Muscle layer of colon (tissue), 2 donors: ENCODE measurements at regions not wholly inside any gene's neighbourhood (a gene's known extent, or its start where the extent isn't known, plus 50 kb on each side); places are given as distances from the start of the nearest gene placed in this dataset.
"Not testable (repeated sequence)": the region's sequence is repeated elsewhere in the genome, so short reads cannot be mapped to it uniquely, and the experiment has no call there.

Experiments
- H3K27ac ChIP-seq: one replicate; pipeline ENCODE4 v1.7.0; 2013; ENCODE audit warnings: low read depth, mild to moderate bottlenecking, low read length, moderate library complexity
- H3K27me3 ChIP-seq, 2 donors: one replicate each; pipeline ENCODE4 v1.7.0; 2013; ENCODE audit warnings: low read length in 2 of 2, mild to moderate bottlenecking in 2 of 2; ENCODE audit not compliant: insufficient read depth in 2 of 2, control insufficient read depth in 1 of 2
- H3K36me3 ChIP-seq: one replicate; pipeline ENCODE4 v1.7.0; 2013; ENCODE audit warnings: mild to moderate bottlenecking, low read length; ENCODE audit not compliant: insufficient read depth
- H3K4me1 ChIP-seq: one replicate; pipeline ENCODE4 v1.7.0; 2013; ENCODE audit warnings: mild to moderate bottlenecking, low read length; ENCODE audit not compliant: insufficient read depth
- H3K4me3 ChIP-seq, 2 donors: one replicate each; pipeline ENCODE4 v1.7.0; 2013; ENCODE audit warnings: low read length in 2 of 2, low read depth in 1 of 2, mild to moderate bottlenecking in 1 of 2, moderate library complexity in 1 of 2
- H3K9ac ChIP-seq: one replicate; pipeline ENCODE4 v1.7.0; 2013; ENCODE audit warnings: low read length
- H3K9me3 ChIP-seq: one replicate; pipeline ENCODE4 v1.7.0; 2013; ENCODE audit warnings: mild to moderate bottlenecking, low read length
- donor health status: abdominal sarcoma.
- donor health status: Adenocarcinoma of cecum.

DNA sequence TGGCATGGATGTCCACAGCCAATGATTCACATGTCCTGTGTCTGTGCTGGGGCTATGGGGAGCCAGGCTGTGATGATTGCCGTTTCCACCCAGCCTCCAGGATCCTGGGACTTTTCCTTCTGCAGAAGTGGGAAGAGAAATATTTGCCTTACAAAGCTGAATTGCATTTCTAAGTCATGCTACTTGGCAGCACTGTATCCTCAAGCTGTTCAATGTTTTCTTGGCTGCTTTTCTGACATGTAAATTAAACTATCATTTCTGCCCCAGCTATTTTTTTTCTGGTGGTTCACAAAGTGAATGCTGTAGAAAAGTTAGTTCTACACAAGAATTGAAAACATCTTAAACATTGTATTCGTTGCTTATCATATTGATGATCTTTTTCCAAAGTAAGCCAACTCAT lies 51.9 kb upstream of the TCERG1L start:
- no peaks in the 10 kb centered on the region for H3K4me1 ChIP-seq
- no peak overlapping the region for H3K4me3 ChIP-seq
- H3K27me3 ChIP-seq, result no peaks in the 10 kb centered on the region
- no peak overlapping the region for H3K9ac ChIP-seq
- no peak overlapping the region for H3K27ac ChIP-seq
- no peaks in the 10 kb centered on the region for H3K36me3 ChIP-seq
- peaks cover 7% of the 10 kb centered on the region for H3K9me3 ChIP-seq

DNA sequence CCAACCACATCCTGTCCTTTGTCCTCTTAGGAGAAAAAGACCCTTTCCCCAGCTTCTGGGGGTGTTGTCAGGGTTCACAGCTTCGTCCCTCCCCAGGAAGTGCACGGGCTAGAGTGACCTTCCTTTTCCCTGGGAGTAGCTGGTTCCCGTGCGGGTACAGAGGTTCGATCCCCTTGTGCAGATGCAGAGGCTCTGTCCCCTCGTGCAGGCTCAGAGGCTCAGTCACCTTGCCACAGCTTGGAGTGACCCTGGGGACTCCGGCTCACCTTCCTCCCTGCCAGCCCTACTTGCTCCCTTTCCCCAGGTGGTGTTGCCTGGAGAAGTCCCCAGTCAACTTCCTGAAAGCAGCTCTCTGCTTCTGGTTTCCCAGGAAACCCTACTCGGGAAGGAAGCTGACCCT lies 60.0 kb upstream of the TCERG1L start:
- Histone ChIP-seq H3K4me1 (no peaks in the 10 kb centered on the region), H3K4me3 (no peak overlapping the region)

DNA sequence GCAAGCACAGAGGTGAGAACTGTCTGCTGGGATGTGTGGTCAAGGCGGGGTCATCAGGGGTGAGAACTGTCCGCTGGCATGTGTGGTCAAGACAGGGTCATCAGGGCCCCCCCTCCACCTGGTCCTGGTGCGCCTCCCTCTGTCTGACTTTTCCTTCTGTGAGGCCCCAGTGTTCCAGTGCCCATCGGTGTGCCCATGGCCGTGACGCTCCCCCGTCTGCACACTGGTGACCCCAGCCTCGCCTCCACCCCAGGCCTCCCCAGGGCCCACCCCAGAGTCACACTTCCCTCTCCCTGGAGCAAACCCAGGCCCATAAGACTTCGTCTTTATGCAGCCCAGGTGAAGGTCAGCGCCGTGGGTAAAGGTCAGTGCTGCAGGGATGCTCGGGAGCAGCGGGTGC lies 70.1 kb upstream of the TCERG1L start:
- Histone ChIP-seq H3K9ac (no peak overlapping the region), H3K36me3 (no peaks in the 10 kb centered on the region), H3K4me1 (no peaks in the 10 kb centered on the region), H3K4me3 (no peak overlapping the region), H3K27me3 (no peaks in the 10 kb centered on the region), H3K27ac (no peak overlapping the region), H3K9me3 (no peaks in the 10 kb centered on the region)

More for the DNA sequence above, 60.0 kb upstream of the TCERG1L start:
- peaks cover 11% of the 10 kb centered on the region for H3K9me3 ChIP-seq
- no peak overlapping the region for H3K27ac ChIP-seq
- no peaks in the 10 kb centered on the region for H3K27me3 ChIP-seq
- no peaks in the 10 kb centered on the region for H3K36me3 ChIP-seq
- no peak overlapping the region for H3K9ac ChIP-seq

DNA sequence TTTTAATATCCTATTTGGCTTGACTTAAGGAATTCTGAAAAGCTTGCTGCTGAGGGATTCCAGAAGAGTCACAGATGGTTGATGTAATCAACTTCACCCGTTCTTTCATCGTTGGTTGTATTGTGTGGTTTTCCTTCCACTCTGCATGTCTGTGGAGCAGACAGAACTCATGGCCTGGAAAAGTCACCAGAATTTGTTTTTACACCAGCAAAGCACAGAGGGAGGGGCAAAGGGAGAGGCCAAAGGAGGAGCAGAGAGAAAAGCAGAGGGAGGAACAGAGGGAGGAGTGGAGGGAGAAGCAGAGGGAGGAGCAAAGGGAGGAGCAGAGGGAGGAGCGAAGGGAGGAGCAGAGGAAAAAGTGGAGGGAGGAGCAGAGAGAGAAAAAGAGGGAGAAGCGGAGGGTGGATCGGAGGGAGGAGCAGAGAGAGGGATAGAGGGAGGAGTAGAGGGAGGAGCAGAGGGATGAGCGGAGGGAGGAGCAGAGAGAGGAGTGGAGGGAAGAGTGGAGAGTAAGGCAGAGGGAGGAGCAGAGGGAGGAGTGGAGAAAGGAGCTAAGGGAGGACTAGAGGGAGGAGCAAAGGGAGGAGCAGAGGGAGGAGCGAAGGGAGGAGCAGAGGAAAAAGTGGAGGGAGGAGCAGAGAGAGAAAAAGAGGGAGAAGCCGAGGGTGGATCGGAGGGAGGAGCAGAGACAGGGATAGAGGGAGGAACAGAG lies 73.8 kb upstream of the TCERG1L start:
- H3K9me3 ChIP-seq, H3K9ac ChIP-seq, H3K4me3 ChIP-seq, H3K27me3 ChIP-seq, H3K27ac ChIP-seq, H3K4me1 ChIP-seq, H3K36me3 ChIP-seq: not testable (repeated sequence)

DNA sequence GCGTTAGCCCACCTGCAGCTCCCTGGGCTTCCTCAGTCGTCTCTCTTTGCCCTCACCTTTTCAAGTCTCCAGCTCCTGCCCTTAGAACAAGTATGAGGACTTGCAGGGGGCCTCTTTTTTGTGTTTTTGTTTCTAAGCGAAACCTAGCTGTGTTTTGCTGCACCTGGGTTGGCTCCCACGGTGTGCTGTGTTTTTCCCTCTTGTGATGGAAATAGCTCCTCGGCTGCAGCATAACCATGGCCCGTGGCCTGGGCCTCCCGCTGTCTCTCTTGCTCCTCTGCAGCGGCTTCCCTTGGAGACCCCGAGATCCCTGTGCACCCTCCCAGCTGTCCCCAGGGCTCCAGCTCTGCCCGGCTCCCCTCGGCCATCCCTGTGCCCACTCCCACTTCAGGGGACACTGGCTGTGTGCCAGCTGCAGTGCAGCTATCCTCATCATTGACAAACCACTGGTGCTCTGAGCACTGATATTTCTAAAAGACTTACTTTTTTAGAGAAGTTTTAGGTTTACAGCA lies 75.6 kb upstream of the TCERG1L start:
- Histone ChIP-seq H3K36me3 (no peaks in the 10 kb centered on the region), H3K4me1 (no peaks in the 10 kb centered on the region), H3K9me3 (no peaks in the 10 kb centered on the region), H3K4me3 (no peak overlapping the region), H3K27me3 (no peaks in the 10 kb centered on the region), H3K9ac (no peak overlapping the region), H3K27ac (no peak overlapping the region)

DNA sequence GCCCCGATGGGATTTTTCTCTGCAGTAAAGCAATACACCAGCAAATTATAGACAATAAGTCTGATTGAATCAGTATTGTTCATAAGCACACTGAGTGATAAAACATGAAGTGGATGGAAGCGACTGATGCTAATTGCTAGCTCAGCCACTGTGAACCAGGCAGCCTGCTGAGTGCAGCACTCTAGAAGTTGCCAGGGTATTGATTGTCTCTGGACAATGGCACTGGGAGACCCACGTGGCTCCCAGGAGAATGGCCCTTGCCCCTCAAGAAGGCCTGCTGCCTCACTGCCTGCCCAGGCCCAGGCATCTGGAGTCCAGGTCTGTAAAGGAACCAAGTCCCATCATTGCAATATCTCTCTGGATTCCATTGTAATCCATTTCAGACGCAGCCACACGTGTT lies 80.4 kb upstream of the TCERG1L start:
- H3K9me3 ChIP-seq, result no peaks in the 10 kb centered on the region
- H3K9ac ChIP-seq, result no peak overlapping the region
- H3K27ac ChIP-seq, result no peak overlapping the region
- H3K27me3 ChIP-seq, result no peaks in the 10 kb centered on the region
- no peaks in the 10 kb centered on the region for H3K36me3 ChIP-seq
- H3K4me3 ChIP-seq, result no peak overlapping the region
- peaks cover 4% of the 10 kb centered on the region for H3K4me1 ChIP-seq

DNA sequence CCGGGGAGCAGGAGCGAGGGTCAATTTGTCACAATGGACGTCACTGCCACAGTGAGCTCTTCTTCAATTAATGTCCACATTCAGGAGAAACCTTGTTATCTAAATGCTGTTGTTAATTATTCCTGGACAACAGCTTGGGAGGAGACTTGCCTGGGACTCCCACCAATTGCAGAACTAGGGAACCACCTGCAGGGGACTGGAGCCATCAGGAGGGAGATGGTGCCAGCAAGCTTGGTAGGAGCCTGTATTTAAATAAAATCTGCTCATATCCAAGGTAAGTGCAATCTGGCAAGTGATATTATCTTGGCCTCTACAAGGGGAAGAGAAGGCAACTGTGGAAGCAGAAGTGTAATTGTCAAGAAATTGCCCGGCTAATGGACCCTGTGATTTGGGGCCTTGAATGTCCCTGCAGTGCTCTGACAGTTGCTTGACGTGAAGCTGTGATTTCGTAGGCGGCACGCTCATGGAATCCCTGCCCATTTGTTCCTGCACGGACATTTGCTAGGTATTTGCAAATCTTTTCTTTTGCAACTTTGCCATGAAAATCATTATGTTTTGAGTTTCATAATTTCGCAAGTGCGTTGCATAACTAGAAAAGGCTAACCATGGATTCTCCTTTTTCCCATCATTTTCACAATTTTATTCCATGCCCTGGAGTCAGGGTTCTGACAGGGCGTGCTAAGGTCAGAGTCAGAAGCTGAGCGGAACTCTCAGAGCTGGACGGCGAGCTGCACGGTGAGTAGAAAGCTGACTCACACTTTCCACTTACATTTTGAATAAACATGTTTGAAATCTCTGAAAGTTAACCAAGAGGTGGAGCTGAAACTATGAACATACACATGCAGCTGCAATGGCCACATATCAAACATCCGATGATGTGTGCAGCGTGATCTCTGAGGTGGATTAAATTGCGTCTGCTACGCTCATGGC lies 84.9 kb upstream of the TCERG1L start:
- Histone ChIP-seq H3K27me3 (no peaks in the 10 kb centered on the region), H3K27ac (no peak overlapping the region), H3K36me3 (no peaks in the 10 kb centered on the region), H3K9ac (no peak overlapping the region), H3K4me1 (peaks cover 6% of the 10 kb centered on the region), H3K4me3 (no peak overlapping the region), H3K9me3 (no peaks in the 10 kb centered on the region)

DNA sequence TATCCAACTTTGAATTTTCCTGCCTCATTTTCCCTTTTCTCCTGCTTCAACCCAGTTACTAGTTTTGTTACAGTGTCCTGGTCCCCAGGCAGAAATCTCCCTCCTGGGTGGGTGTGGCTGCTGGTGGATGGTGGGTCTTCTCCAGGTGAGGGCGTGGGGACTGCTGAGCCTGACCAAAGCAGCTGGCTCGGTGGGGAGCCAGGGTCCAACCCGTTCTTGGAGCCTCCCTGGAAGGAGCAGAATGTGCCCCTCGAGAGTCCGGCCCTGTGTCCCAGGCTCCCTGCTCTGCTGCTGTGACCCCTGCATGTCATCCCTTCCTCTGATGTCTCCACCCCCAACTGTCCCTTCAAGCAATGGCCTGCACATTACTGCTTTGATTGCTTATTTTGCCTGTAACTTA lies 86.6 kb upstream of the TCERG1L start:
- Histone ChIP-seq H3K4me1 (peaks cover 6% of the 10 kb centered on the region), H3K27ac (no peak overlapping the region), H3K9me3 (no peaks in the 10 kb centered on the region), H3K9ac (no peak overlapping the region), H3K4me3 (no peak overlapping the region), H3K27me3 (no peaks in the 10 kb centered on the region), H3K36me3 (no peaks in the 10 kb centered on the region)

DNA sequence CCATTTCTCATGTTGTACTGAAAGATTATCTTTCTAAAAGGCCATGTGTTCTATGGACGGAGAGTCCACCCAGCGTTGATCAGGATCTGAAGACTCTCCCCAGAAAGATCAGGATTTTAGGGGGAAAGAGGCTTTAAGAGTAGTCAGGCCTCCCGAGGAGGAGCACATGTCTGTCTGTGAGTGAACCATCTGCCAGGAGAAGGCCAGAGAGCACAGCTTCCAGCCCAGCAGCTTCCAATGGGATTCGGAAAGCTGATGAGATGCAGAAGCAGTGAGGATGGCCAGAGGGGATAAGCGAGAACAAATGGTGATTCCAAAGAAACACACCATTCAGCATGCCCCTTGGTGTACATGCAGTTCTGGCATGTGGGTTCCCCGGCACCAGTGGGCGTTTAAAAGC lies 88.5 kb upstream of the TCERG1L start:
- Histone ChIP-seq H3K36me3 (no peaks in the 10 kb centered on the region), H3K27ac (no peak overlapping the region), H3K4me3 (no peak overlapping the region), H3K27me3 (no peaks in the 10 kb centered on the region), H3K9ac (no peak overlapping the region), H3K9me3 (no peaks in the 10 kb centered on the region), H3K4me1 (peaks cover 6% of the 10 kb centered on the region)

DNA sequence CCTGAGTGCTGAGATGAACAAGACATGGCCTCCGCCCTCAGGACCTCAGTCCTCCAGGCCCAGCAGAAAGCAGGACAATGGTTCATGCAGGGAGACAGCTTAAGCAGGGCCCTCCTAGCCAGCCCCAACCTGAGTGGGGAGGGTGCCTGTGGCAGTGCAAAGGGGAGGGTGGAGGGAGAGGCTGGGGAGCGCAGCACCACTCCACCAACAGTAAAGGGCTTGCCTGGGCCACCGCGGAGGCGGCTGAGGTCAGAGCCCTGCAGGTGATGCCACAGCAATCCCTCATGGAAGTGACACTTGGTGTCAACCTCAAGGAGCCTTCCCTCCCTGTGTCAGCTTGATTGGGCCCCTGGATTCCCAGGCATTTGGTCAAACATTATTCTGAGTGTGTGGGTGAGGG lies 89.0 kb upstream of the TCERG1L start:
- Histone ChIP-seq H3K27ac (no peak overlapping the region), H3K9ac (no peak overlapping the region), H3K4me1 (peaks cover 6% of the 10 kb centered on the region), H3K27me3 (no peaks in the 10 kb centered on the region), H3K36me3 (no peaks in the 10 kb centered on the region), H3K9me3 (no peaks in the 10 kb centered on the region), H3K4me3 (no peak overlapping the region)

DNA sequence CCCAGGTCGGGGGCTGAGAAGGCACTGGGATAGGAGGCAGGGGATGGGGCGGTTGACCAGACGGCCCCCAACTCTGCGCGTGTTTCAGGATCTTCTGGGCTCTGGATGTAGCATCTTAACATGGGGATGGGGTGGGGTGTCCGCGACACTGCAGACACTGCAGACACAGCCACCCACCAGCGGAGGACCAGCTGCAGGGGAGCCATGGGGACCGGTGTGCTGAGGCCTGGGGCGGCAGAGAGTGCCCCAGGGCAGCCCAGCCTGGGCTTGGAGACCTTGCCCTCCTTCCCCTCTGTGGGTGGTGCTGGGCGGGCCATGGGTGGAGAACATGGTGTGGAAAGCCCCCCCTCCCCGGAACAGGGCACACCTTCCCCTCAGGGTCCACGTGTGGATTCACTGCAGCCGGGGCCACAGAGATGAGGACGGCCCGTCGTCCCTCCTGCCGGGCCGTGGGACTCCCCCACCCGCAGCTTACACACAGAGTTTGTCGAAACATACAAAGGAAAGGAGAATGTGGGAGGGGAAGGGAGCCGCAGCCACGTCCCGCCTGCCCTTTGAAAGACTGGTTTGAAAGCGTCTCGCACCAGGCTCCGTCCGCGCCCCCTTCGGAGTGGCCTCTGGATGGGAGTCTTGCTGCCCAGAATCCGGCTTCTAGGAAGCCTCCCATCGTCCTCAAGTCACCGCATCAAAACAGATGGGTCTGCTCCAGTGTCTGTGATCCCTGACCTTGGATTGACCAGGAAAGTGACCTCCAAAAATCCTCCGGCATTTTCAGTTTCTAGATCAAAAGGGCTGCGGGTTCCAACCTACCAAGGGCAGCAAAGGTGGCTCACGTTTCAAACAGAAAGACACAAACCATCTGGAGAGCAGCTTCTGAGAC lies 91.5 kb upstream of the TCERG1L start:
- H3K36me3 ChIP-seq, result no peaks in the 10 kb centered on the region
- H3K9me3 ChIP-seq, result no peaks in the 10 kb centered on the region
- no peak overlapping the region for H3K4me3 ChIP-seq
- no peaks in the 10 kb centered on the region for H3K4me1 ChIP-seq
- H3K27ac ChIP-seq, result no peak overlapping the region
- H3K27me3 ChIP-seq, result no peaks in the 10 kb centered on the region
- H3K9ac ChIP-seq, result no peak overlapping the region
